Lower lobe of right lung (tissue), 2 donors: ENCODE measurements at regions not wholly inside any gene's neighbourhood (a gene's known extent, or its start where the extent isn't known, plus 50 kb on each side); places are given as distances from the start of the nearest gene placed in this dataset.

ENCODE experiments used
- ATAC-seq, 2 donors: fragments of 200-7000 bp; cut with Tn5 transposase; one replicate each; pipeline ENCODE4 v1.9.1; 2020 to 2022; ENCODE audit warnings: mild to moderate bottlenecking in 2 of 2, moderate library complexity in 2 of 2
- DNase-seq: peaks from one replicate; pipeline ENCODE4 v3.0.0-alpha.2; 2020
- H3K27ac ChIP-seq: fragments of 200-600 bp; one replicate; pipeline ENCODE4 v1.8.0; 2022
- H3K27me3 ChIP-seq: fragments of 200-600 bp; one replicate; pipeline ENCODE4 v1.8.0; 2022; ENCODE audit warnings: low read depth
- H3K36me3 ChIP-seq: fragments of 200-600 bp; one replicate; pipeline ENCODE4 v1.8.0; 2022; ENCODE audit warnings: mild to moderate bottlenecking
- H3K4me1 ChIP-seq: fragments of 200-600 bp; one replicate; pipeline ENCODE4 v1.8.0; 2022
- H3K4me3 ChIP-seq: fragments of 200-600 bp; one replicate; pipeline ENCODE4 v1.8.0; 2022; ENCODE audit warnings: mild to moderate bottlenecking
- H3K9me3 ChIP-seq: fragments of 200-600 bp; one replicate; pipeline ENCODE4 v1.8.0; 2022
- CTCF ChIP-seq: fragments of 200-600 bp; IDR thresholded peaks from one replicate; pipeline ENCODE4 v1.8.0; 2022; ENCODE audit warnings: antibody characterized with exemption, mild to moderate bottlenecking
- intact Hi-C: fragments of 100-400 bp; cut with DNase I; formaldehyde crosslinking; loops from one replicate; pipeline ENCODE4 v1.11.0; 2022
- donor health status: DM: no; HTN: yes; CAD: no; lungs with severe emphysema.

GRCh38 chr1:219536038-219536437 lies 76.9 kb downstream of the ZC3H11B start:
- Histone ChIP-seq H3K4me1 (no peaks in the 10 kb centered on the region), H3K4me3 (no peak overlapping the region), H3K9me3 (no peaks in the 10 kb centered on the region), H3K27me3 (no peaks in the 10 kb centered on the region), H3K27ac (no peak overlapping the region), H3K36me3 (no peaks in the 10 kb centered on the region)
- no peak for TF ChIP-seq CTCF
- ATAC-seq (no peak), DNase-seq (no peak)
- intact Hi-C loops, result no loop called here

- no peak for DNase-seq
- TF ChIP-seq CTCF, result no peak
- Histone ChIP-seq H3K4me1 (no peaks in the 10 kb centered on the region), H3K27me3 (no peaks in the 10 kb centered on the region), H3K9me3 (no peaks in the 10 kb centered on the region), H3K36me3 (no peaks in the 10 kb centered on the region), H3K4me3 (no peak overlapping the region), H3K27ac (no peak overlapping the region)
- ATAC-seq, result no peak
- intact Hi-C loops, result no loop called here
Measured at GRCh38 chr1:219534991-219535390, 77.9 kb downstream of the ZC3H11B start.

GRCh38 chr1:219533280-219533679 lies 79.6 kb downstream of the ZC3H11B start:
- H3K4me3 ChIP-seq, result no peak overlapping the region
- ATAC-seq (no peak), DNase-seq (no peak)
- intact Hi-C loops, result no loop called here
- no peak for TF ChIP-seq CTCF
- no peak overlapping the region for H3K27ac ChIP-seq
- H3K36me3 ChIP-seq, result no peaks in the 10 kb centered on the region
- H3K4me1 ChIP-seq, result no peaks in the 10 kb centered on the region
- no peaks in the 10 kb centered on the region for H3K27me3 ChIP-seq
- H3K9me3 ChIP-seq, result no peaks in the 10 kb centered on the region

GRCh38 chr1:219529116-219529515 lies 83.8 kb downstream of the ZC3H11B start:
- H3K36me3 ChIP-seq, result no peaks in the 10 kb centered on the region
- no peak for TF ChIP-seq CTCF
- H3K27ac ChIP-seq, result no peak overlapping the region
- no peaks in the 10 kb centered on the region for H3K27me3 ChIP-seq
- ATAC-seq, result no peak
- DNase-seq, result no peak
- no peaks in the 10 kb centered on the region for H3K9me3 ChIP-seq
- no peak overlapping the region for H3K4me3 ChIP-seq
- intact Hi-C loops, result no loop called here
- no peaks in the 10 kb centered on the region for H3K4me1 ChIP-seq

GRCh38 chr1:219528633-219529032 lies 84.3 kb downstream of the ZC3H11B start:
- Histone ChIP-seq H3K27ac (no peak overlapping the region), H3K27me3 (no peaks in the 10 kb centered on the region), H3K4me3 (no peak overlapping the region), H3K36me3 (no peaks in the 10 kb centered on the region), H3K9me3 (no peaks in the 10 kb centered on the region), H3K4me1 (no peaks in the 10 kb centered on the region)
- TF ChIP-seq CTCF, result no peak
- no peak for DNase-seq
- ATAC-seq, result no peak
- intact Hi-C loops, result no loop called here

GRCh38 chr1:219527994-219528393 lies 84.9 kb downstream of the ZC3H11B start:
- no peak overlapping the region for H3K27ac ChIP-seq
- no peak for ATAC-seq
- H3K36me3 ChIP-seq, result no peaks in the 10 kb centered on the region
- H3K27me3 ChIP-seq, result no peaks in the 10 kb centered on the region
- intact Hi-C loops, result no loop called here
- TF ChIP-seq CTCF, result no peak
- DNase-seq, result no peak
- no peaks in the 10 kb centered on the region for H3K9me3 ChIP-seq
- H3K4me3 ChIP-seq, result no peak overlapping the region
- H3K4me1 ChIP-seq, result no peaks in the 10 kb centered on the region
